OCI-LY1 (cell line): ENCODE measurements at regions not wholly inside any gene's neighbourhood (a gene's known extent, or its start where the extent isn't known, plus 50 kb on each side); places are given as distances from the start of the nearest gene placed in this dataset.

Experiments
- CTCF ChIP-seq: fragments of 200-600 bp; sonication (generic), shearing (Covaris generic); IDR thresholded peaks from 2 replicates; pipeline ENCODE4 v1.5.1; 2017; ENCODE audit warnings: mild to moderate bottlenecking, antibody characterized with exemption, low read length, moderate library complexity, mixed read lengths
- EZH2 ChIP-seq: fragments of 200-600 bp; sonication (generic), shearing (Covaris generic); IDR thresholded peaks from 2 replicates; pipeline ENCODE4 v1.8.0; 2017; ENCODE audit warnings: borderline replicate concordance, mixed run types, mild to moderate bottlenecking, antibody characterized with exemption, low read length, moderate library complexity, mixed read lengths

DNA sequence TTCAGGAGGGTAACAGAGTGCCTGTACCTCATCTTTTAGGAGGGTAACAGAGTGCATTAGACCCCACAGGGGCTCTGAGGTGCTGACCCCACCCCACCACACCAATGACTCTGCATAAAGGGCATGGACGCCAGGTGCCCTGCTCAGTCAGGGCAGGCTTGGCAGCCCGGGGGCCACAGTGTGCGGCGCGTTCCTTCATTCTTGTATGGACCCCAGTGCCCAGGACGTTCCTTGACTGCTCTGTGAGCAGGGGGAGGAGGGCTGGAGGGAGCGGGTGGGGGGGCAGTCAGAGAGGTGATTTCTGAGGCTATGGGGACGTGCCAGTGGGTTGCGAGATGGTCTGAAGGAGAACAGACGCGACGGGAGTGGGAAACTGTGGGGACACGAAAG, 168.7 kb upstream of the NCK2 start:
- TF ChIP-seq CTCF (no peak), EZH2 (no peak)
